GM23248 (cell line): ENCODE measurements at regions not wholly inside any gene's neighbourhood (a gene's known extent, or its start where the extent isn't known, plus 50 kb on each side); places are given as distances from the start of the nearest gene placed in this dataset.

Source experiments
- DNase-seq: peaks from one replicate; pipeline ENCODE4 v3.0.0-alpha.2; 2015
- H2AFZ ChIP-seq: fragments of 200-600 bp; sonication (generic); 2 replicates; pipeline ENCODE4 v1.6.1; 2016; ENCODE audit warnings: antibody characterized with exemption
- H3F3A ChIP-seq: fragments of 200-600 bp; sonication (generic); 2 replicates; pipeline ENCODE4 v1.6.1; 2016; ENCODE audit warnings: mild to moderate bottlenecking, antibody characterized with exemption, mixed run types; ENCODE audit not compliant: insufficient read depth
- H3K27ac ChIP-seq: fragments of 200-600 bp; sonication (generic); 2 replicates; pipeline ENCODE4 v1.5.1; 2016; ENCODE audit warnings: mild to moderate bottlenecking
- H3K27me3 ChIP-seq: fragments of 200-600 bp; sonication (generic); replicated peaks from 2 replicates; pipeline ENCODE4 v1.6.1; 2016; ENCODE audit warnings: mild to moderate bottlenecking; ENCODE audit not compliant: insufficient read depth
- H3K36me3 ChIP-seq: fragments of 200-600 bp; sonication (generic); 2 replicates; pipeline ENCODE4 v1.6.1; 2016; ENCODE audit warnings: low read depth, mild to moderate bottlenecking
- H3K4me1 ChIP-seq: fragments of 200-600 bp; sonication (generic); 2 replicates; pipeline ENCODE4 v1.6.1; 2016; ENCODE audit warnings: mild to moderate bottlenecking; ENCODE audit not compliant: insufficient read depth
- H3K4me2 ChIP-seq: fragments of 200-600 bp; sonication (generic); one replicate; pipeline ENCODE4 v1.6.1; 2016; ENCODE audit warnings: mild to moderate bottlenecking; ENCODE audit not compliant: unreplicated experiment
- H3K4me3 ChIP-seq: fragments of 200-600 bp; sonication (generic); 2 replicates; pipeline ENCODE4 v1.5.1; 2016; ENCODE audit warnings: mild to moderate bottlenecking
- H3K79me2 ChIP-seq: fragments of 200-600 bp; sonication (generic); 2 replicates; pipeline ENCODE4 v1.6.1; 2016; ENCODE audit warnings: mild to moderate bottlenecking; ENCODE audit not compliant: insufficient read depth
- H3K9ac ChIP-seq: fragments of 200-600 bp; sonication (generic); 2 replicates; pipeline ENCODE4 v1.6.1; 2016; ENCODE audit warnings: mild to moderate bottlenecking
- H3K9me2 ChIP-seq: fragments of 200-600 bp; sonication (generic); 2 replicates; pipeline ENCODE4 v1.6.1; 2016; ENCODE audit warnings: mixed run types, mild to moderate bottlenecking, moderate library complexity; ENCODE audit not compliant: insufficient read depth
- H3K9me3 ChIP-seq: fragments of 200-600 bp; sonication (generic); one replicate; pipeline ENCODE4 v1.6.1; 2017; ENCODE audit warnings: low read depth
- H4K20me1 ChIP-seq: fragments of 200-600 bp; sonication (generic); 2 replicates; pipeline ENCODE4 v1.6.0; 2016; ENCODE audit not compliant: insufficient read depth
- EZH2 ChIP-seq: fragments of 200-600 bp; sonication (generic); IDR thresholded peaks from 2 replicates; pipeline ENCODE4 v1.6.1; 2018; ENCODE audit warnings: antibody characterized with exemption, mild to moderate bottlenecking; ENCODE audit not compliant: insufficient read depth, poor library complexity, severe bottlenecking
- EZH2phosphoT487 ChIP-seq: fragments of 200-600 bp; sonication (generic); IDR thresholded peaks from 2 replicates; pipeline ENCODE4 v1.6.1; 2018; ENCODE audit warnings: antibody characterized with exemption, moderate library complexity, mild to moderate bottlenecking, low read depth; ENCODE audit not compliant: insufficient read depth
- WGBS, 2 experiments: methylation state at CpG; one replicate each; pipeline ENCODE4 v1.1.6; 2015 to 2017; ENCODE audit warnings: low lambda C conversion rate in 2 of 2, low coverage in 1 of 2; ENCODE audit errors: missing lambda C conversion rate in 2 of 2; 5-methylcytosine and 5-hydroxymethylcytosine counted together
- in situ Hi-C: fragments of 300-500 bp; cut with MboI; formaldehyde crosslinking; loops from 2 replicates; pipeline ENCODE4 v1.15.0; 2020

DNA sequence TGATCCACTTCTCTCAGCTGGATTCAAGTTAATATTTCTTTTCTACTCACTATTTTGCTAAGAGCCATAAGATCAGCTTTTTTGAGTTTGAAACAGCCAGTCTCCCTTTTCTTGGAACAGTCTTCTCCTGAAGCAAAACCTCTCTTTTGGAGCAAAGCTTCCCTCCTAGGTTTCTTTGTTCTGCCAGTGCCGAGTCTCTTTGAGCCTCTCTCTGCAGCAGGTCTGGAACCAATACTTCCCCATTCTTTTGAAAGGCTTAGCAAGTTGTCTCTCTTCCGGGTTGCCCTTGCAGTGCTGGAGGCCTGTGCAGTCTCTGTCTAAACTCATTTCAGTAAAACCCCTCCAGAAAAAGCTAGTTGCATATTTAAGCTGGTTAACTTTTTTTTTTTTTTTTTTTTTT lies 454.8 kb downstream of the NOVA1 start:
- Histone ChIP-seq H3K4me1 (no peaks in the 10 kb centered on the region), H4K20me1 (no peaks in the 10 kb centered on the region), H3K36me3 (no peaks in the 10 kb centered on the region), H3F3A (no peaks in the 10 kb centered on the region), H3K27ac (no peak overlapping the region), H3K4me3 (no peak overlapping the region), H3K4me2 (no peak overlapping the region), H3K9me3 (no peaks in the 10 kb centered on the region), H3K9ac (no peak overlapping the region), H3K27me3 (no peaks in the 10 kb centered on the region), H3K9me2 (no peaks in the 10 kb centered on the region), H3K79me2 (no peaks in the 10 kb centered on the region), H2AFZ (no peak overlapping the region)
- in situ Hi-C loops: no loop called here
- TF ChIP-seq EZH2: no peak
- no peak for TF ChIP-seq EZH2phosphoT487
- DNase-seq: no peak
- WGBS, 2 experiments: 28 to 41% methylated on average over 2 of the region's 2 CpGs

DNA sequence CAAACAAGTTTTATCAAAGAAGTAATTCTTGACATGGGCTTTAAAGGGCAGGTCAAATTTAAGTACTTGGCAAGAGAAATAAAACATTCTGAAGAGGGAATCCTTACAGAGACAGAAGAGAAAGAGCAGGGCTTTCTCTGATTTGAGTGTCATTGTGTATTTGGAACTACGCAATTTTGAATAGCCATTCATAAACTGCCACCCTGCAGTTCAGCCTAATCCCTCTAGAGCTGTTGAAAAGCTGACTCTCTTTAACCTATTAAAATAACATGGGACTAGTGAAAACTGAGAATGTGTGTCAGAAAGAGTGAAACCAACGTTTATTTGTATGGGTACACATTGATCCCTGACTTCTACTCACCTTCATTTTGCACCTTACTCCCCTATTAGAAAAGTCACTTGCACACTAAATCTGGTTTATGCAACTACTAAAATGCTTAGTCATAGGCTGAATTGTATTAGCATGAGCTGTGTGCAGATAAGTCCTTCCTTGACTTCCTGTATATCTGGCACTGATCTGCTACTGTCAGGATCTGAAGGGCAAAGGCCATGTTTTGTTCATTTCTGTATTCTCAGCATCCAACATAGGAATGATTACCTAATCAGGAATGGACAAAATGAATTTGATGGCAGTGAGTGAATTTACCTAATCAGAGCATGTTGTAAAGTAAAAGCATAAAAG lies 458.9 kb downstream of the NOVA1 start:
- H3K4me2 ChIP-seq: no peak overlapping the region
- WGBS, 2 experiments: 40 to 42% methylated on average over 2 of the region's 2 CpGs
- no peak overlapping the region for H3K9ac ChIP-seq
- no peak overlapping the region for H3K4me3 ChIP-seq
- no peak for DNase-seq
- no peaks in the 10 kb centered on the region for H3K79me2 ChIP-seq
- H3K9me2 ChIP-seq: no peaks in the 10 kb centered on the region
- no peaks in the 10 kb centered on the region for H4K20me1 ChIP-seq
- no peaks in the 10 kb centered on the region for H3F3A ChIP-seq
- no peaks in the 10 kb centered on the region for H3K9me3 ChIP-seq
- H3K4me1 ChIP-seq: no peaks in the 10 kb centered on the region
- in situ Hi-C loops: no loop called here
- no peaks in the 10 kb centered on the region for H3K36me3 ChIP-seq
- H3K27ac ChIP-seq: no peak overlapping the region
- H2AFZ ChIP-seq: no peak overlapping the region
- H3K27me3 ChIP-seq: no peaks in the 10 kb centered on the region
- TF ChIP-seq EZH2phosphoT487: no peak
- no peak for TF ChIP-seq EZH2

DNA sequence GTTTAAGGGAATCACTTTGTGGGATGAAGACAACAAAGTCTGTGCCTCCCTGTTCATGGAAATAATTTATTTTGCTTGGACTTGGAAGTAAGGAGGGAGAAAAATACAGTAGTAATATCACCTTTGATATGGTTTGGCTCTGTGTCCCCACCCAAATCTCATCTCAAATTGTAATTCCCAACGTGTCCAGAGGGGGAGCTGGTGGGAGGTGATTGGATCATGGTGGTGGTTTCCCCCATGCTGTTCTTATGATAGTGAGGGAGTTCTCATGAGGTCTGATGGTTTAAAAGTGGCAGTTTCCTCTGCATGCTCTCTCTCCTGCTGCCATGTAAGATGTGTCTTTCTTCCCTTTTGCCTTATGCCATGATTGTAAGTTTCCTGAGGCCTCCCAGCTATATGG lies 460.7 kb downstream of the NOVA1 start:
- no peaks in the 10 kb centered on the region for H3F3A ChIP-seq
- no peaks in the 10 kb centered on the region for H3K4me1 ChIP-seq
- no peaks in the 10 kb centered on the region for H3K79me2 ChIP-seq
- no peak overlapping the region for H3K9ac ChIP-seq
- H3K36me3 ChIP-seq: no peaks in the 10 kb centered on the region
- no peak overlapping the region for H3K4me2 ChIP-seq
- no peaks in the 10 kb centered on the region for H4K20me1 ChIP-seq
- in situ Hi-C loops: no loop called here
- 50 to 52% methylated on average over 1 of the region's 1 CpG for WGBS, 2 experiments
- no peak overlapping the region for H2AFZ ChIP-seq
- TF ChIP-seq EZH2phosphoT487 (no peak), EZH2 (no peak)
- no peaks in the 10 kb centered on the region for H3K27me3 ChIP-seq
- H3K9me3 ChIP-seq: no peaks in the 10 kb centered on the region
- no peaks in the 10 kb centered on the region for H3K9me2 ChIP-seq
- H3K27ac ChIP-seq: no peak overlapping the region
- H3K4me3 ChIP-seq: no peak overlapping the region
- DNase-seq: no peak

DNA sequence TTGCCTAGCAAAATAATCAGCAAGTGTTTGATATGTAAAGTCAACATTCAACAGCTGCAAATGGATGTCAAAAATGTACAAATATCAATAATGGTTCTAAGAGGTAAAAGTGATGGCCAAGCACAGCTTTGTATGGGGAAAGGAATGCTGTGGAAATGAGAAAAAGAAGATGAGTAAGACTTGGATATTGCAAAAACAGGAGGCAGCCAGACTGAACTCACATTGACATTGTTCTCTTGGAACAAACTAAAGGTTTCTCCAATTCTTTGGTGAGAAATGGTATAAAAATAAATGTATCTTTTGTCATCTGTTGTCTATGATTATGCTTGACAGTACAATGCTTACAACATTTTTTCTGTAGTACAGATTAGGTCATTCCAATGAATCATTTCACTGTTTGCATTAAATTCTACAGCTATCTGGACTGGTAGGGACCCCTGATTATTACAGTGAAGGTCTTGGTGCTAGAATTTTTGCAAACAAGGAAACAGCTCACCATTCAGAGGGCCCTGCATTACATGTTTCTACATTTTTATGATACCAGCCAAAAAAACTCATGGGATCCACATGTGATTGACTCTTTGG lies 465.7 kb downstream of the NOVA1 start:
- Histone ChIP-seq H4K20me1 (no peaks in the 10 kb centered on the region), H2AFZ (no peak overlapping the region), H3K79me2 (no peaks in the 10 kb centered on the region), H3K4me3 (no peak overlapping the region), H3K4me1 (no peaks in the 10 kb centered on the region), H3F3A (no peaks in the 10 kb centered on the region), H3K27ac (no peak overlapping the region), H3K27me3 (no peaks in the 10 kb centered on the region), H3K9ac (no peak overlapping the region), H3K9me2 (no peaks in the 10 kb centered on the region), H3K36me3 (no peaks in the 10 kb centered on the region), H3K9me3 (no peaks in the 10 kb centered on the region), H3K4me2 (no peak overlapping the region)
- TF ChIP-seq EZH2 (no peak), EZH2phosphoT487 (no peak)
- DNase-seq: no peak
- in situ Hi-C loops: no loop called here
